ENCODE measurements at regions not wholly inside any gene's neighbourhood (a gene's known extent, or its start where the extent isn't known, plus 50 kb on each side); places are given as distances from the start of the nearest gene placed in this dataset.

DNA sequence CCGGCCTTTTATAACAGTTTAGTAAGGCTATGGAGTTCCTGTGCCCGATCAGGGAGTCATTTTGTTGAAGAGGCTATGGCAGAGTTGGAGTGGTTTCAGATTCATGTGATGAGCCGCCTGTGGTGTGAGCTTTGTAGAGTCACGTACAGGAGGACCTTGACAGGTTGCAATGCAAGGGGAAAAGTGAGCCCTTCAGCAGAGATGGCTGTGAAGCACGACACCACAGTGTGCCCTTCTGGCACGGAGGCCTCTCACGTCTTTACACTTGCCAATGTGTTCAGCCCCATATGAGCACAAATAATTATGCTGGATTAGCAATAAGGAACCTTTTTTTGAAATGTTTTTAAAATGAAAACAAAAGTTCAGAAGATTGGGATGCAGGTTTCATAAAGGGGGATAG, 499.8 kb downstream of the LIG4 start:
- TF ChIP-seq JUND (IDR thresholded peaks at IDR 0.05; ENCODE audit: low read depth) = no peak
- in situ Hi-C loops (cut with HindIII; ENCODE audit: low pct_unique_long_range_greater_than_20kb, low sequenced_read_pairs) = no loop called here
- no peak for DNase-seq (ENCODE audit: low read depth in 1 of 2, low spot score in 1 of 2)

- in situ Hi-C loops (cut with HindIII; ENCODE audit: low pct_unique_long_range_greater_than_20kb, low sequenced_read_pairs) = no loop called here
These were observed 502.0 kb downstream of the LIG4 start for GRCh38 chr13:107713314-107713713.

DNA sequence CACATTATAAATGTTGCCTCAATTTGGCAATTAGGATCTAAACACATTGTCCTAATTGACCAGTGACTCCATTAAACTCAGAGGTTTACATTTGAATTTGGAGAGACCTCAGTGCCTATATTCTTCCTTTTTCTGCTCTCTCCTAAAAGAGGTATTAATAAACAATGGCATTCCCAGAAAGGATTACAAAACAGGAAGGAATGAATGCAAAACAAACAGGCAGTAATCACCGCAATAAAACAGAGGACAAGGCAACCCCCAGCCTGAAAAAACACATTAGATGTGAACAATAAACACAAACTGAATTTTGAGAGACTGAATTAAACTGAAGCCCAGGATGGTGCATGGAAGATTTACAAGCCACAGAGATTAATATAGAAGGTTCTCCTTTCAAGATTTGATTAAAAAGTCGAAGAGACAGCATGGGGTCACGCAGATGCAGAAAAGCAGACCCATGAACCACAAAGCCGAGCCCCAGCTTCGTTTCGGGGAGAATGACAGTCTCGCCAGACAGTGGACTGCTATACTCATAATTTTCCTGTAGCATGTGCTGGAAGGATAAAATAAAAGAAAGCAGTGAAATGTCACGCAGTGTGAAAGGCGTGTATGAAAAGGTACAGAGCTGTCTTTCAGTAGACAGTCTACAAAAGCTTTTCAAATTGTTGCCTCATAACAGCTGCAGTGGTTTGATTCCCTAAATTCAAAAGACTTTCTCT, 503.0 kb downstream of the LIG4 start:
- DNase-seq (ENCODE audit: low read depth in 1 of 2, low spot score in 1 of 2) = peak in 1 of 2 experiments; percentile 46
- TF ChIP-seq JUND (IDR thresholded peaks at IDR 0.05; ENCODE audit: low read depth) = no peak
- in situ Hi-C loops (cut with HindIII; ENCODE audit: low pct_unique_long_range_greater_than_20kb, low sequenced_read_pairs) = no loop called here

More at GRCh38 chr13:107713314-107713713, 502.0 kb downstream of the LIG4 start:
- DNase-seq (ENCODE audit: low read depth in 1 of 2, low spot score in 1 of 2) = no peak
- TF ChIP-seq JUND (IDR thresholded peaks at IDR 0.05; ENCODE audit: low read depth) = no peak

GRCh38 chr13:107690181-107690580, 525.2 kb downstream of the LIG4 start:
- in situ Hi-C loops (cut with HindIII; ENCODE audit: low pct_unique_long_range_greater_than_20kb, low sequenced_read_pairs) = no loop called here
- DNase-seq (ENCODE audit: low read depth in 1 of 2, low spot score in 1 of 2) = no peak
- TF ChIP-seq JUND (IDR thresholded peaks at IDR 0.05; ENCODE audit: low read depth) = no peak

DNA sequence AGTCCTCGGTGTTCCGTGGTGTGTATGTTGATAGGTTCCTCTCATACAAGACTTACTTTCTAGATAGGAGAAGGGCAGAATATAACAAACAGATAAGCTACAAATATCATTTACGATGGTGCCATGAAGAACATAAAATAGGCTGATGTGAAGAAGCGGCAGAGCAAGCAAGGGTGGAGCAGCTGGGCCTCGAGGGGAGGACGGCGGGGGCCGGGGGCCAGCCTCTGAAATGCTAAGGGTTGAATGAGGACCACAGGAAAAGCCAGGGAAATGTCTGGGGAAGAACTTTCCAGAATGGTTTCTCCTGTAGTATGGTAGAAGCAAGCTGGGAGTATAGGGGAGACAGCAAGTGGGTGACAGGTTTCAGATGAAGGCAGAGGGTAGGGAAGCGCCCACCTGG, 529.5 kb downstream of the LIG4 start:
- in situ Hi-C loops (cut with HindIII; ENCODE audit: low pct_unique_long_range_greater_than_20kb, low sequenced_read_pairs) = no loop called here
- TF ChIP-seq JUND (IDR thresholded peaks at IDR 0.05; ENCODE audit: low read depth) = no peak
- no peak for DNase-seq (ENCODE audit: low read depth in 1 of 2, low spot score in 1 of 2)

- no peak for TF ChIP-seq JUND (IDR thresholded peaks at IDR 0.05; ENCODE audit: low read depth)
- no peak for DNase-seq (ENCODE audit: low read depth in 1 of 2, low spot score in 1 of 2)
- in situ Hi-C loops (cut with HindIII; ENCODE audit: low pct_unique_long_range_greater_than_20kb, low sequenced_read_pairs) = no loop called here
These were observed 533.7 kb downstream of the LIG4 start for GRCh38 chr13:107681600-107681999.

DNA sequence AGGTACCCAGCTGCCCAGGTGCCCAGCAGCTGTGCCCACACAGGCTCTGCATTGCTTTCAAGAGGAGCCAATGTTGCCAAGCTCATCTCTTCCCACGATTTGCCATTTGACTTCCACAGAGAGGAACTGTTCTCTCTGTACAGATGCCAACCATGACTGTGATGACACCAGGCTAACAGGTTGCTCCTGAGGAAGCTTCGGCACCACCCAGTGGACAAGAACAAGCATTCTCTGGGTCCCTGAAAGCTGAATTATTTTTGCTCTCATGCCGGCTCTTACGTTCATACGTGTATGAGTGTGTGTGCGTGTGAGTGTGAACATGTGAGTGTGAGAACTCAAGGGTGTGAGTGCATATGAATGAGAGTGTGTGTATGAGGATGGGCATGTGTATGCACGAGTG, 535.2 kb downstream of the LIG4 start:
- DNase-seq (ENCODE audit: low read depth in 1 of 2, low spot score in 1 of 2) = peak in 1 of 2 experiments; percentile 67
- in situ Hi-C loops (cut with HindIII; ENCODE audit: low pct_unique_long_range_greater_than_20kb, low sequenced_read_pairs) = no loop called here
- TF ChIP-seq JUND (IDR thresholded peaks at IDR 0.05; ENCODE audit: low read depth) = no peak

DNA sequence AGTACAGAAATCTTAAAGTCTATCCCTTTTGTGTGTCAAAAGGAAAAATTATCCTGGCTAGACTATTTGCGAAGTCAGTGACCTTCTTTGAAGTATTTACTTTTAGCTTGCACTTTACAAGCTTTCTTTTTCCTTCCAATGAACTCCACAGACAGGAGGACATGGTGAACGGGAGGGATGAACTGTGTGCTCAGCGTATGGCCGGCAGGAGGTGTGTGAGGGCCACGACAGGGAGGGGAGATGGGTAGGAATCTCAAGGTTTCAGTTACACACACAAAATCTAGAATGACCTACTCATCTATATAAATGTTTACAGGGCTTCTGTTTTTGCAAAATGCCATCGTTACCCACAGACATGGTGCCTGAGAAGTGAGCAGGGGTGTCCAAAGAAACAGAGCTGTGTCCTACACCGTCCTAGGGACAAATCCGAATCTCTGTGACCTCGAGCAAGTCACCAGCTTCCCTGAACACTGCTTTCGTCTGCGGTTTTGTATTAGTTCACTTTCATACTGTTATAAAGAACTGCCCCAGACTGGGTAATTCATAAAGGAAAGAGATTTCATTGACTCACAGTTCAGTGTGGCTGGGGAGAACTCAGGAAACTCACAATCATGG, 537.2 kb downstream of the LIG4 start:
- TF ChIP-seq JUND (IDR thresholded peaks at IDR 0.05; ENCODE audit: low read depth) = no peak
- peak; percentile 10 to 71 for DNase-seq (ENCODE audit: low read depth in 1 of 2, low spot score in 1 of 2)
- in situ Hi-C loops (cut with HindIII; ENCODE audit: low pct_unique_long_range_greater_than_20kb, low sequenced_read_pairs) = no loop called here

DNA sequence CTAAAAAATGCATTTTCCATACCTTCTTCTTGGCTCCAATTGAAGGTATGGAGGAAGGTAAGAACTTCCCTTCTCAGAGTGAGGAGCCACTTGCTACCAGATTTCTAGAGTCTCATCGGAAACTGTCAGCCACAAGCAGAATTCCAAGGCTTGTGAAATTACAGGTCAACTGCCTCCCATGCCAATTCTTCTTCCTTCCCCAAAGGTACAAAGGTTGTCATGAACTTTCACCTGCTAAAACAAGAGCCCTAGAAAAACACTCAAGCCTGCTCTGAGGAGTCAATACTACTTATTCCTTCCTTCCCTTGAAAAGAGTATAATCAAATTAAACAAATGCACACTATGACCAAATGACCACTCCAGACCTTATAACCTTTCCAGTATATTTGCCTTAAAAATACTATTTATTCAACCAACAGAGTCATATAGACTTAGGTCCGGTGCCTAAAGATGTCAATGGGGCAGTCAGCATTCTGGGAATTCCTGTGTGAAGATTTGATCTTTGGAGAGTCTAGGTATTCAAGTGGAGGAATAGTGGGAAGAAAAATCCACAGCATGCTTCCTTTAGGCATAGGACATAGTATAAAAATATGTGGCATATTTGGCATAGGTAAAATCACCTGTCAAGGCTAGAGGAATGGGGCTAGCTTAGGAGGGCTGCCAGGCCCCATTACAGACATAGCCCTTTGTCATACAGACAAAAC, 539.3 kb downstream of the LIG4 start:
- in situ Hi-C loops (cut with HindIII; ENCODE audit: low pct_unique_long_range_greater_than_20kb, low sequenced_read_pairs) = no loop called here
- TF ChIP-seq JUND (IDR thresholded peaks at IDR 0.05; ENCODE audit: low read depth) = peak; percentile 56; the same call in 1 of the 2 replicates

DNA sequence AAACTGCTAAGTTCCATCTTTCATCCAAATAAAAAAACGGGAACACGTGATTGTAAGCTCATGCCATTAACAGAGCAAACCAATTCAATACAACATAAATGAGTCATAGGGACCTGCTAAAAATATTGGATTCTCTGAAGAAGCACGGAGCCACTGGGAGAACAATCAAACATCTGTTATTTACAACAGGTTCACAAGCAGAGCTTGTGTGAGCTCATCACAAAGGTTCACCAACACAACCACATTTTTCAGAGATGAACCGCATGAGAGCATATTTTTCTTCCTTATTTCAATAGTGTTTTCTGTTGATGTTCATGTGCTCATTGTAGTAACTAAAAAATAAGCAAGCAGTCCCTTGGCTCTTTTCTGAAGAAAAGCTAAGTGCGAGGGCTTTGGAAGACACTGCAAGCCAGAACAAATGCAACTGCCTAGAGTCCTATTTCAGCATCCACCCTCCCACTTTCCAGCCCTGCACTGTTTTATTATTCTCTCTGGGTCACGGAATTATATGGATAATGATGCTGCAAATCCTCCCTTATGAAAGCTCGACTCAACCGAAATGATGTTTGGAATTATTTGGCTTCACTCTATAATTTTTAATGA, 545.8 kb downstream of the LIG4 start:
- TF ChIP-seq JUND (IDR thresholded peaks at IDR 0.05; ENCODE audit: low read depth) = no peak
- in situ Hi-C loops (cut with HindIII; ENCODE audit: low pct_unique_long_range_greater_than_20kb, low sequenced_read_pairs) = no loop called here
- DNase-seq (ENCODE audit: low read depth in 1 of 2, low spot score in 1 of 2) = no peak

More for the DNA sequence above, 539.3 kb downstream of the LIG4 start:
- peak in 1 of 2 experiments; percentile 91 for DNase-seq (ENCODE audit: low read depth in 1 of 2, low spot score in 1 of 2)

GRCh38 chr13:107665926-107666458, 549.3 kb downstream of the LIG4 start:
- in situ Hi-C loops (cut with HindIII; ENCODE audit: low pct_unique_long_range_greater_than_20kb, low sequenced_read_pairs) = no loop called here
- no peak for DNase-seq (ENCODE audit: low read depth in 1 of 2, low spot score in 1 of 2)
- TF ChIP-seq JUND (IDR thresholded peaks at IDR 0.05; ENCODE audit: low read depth) = no peak

DNA sequence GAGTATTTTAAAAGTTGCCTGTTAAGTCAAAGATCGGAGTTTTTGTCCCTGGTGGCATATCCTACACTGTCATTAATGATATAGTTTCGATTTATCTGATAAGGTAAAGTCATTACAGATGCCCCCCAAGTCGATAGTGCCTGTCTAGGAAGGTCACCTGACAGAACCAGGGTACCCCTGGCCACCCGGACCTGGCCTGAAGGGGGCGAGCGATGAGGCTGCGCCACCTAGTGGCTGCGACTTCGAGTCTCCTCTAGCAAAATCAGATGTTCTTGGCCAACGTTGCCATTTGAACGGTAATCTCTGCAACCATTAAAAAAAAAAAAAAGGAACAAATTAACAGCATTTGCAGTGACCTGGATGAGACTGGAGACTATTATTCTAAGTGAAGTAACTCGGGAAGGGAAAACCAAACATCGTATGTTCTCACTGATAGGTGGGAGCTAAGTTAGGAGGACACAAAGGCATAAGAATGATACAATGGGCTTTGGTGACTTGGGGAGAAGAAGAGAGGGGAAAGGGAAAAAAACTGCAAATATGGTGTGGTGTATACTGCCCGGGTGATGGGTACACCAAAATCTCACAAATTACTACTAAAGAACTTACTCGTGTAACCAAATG, 565.1 kb downstream of the LIG4 start:
- peak in 1 of 2 experiments; percentile 64 for DNase-seq (ENCODE audit: low read depth in 1 of 2, low spot score in 1 of 2)
- TF ChIP-seq JUND (IDR thresholded peaks at IDR 0.05; ENCODE audit: low read depth) = no peak
- in situ Hi-C loops (cut with HindIII; ENCODE audit: low pct_unique_long_range_greater_than_20kb, low sequenced_read_pairs) = no loop called here
